ENCODE measurements at regions not wholly inside any gene's neighbourhood (a gene's known extent, or its start where the extent isn't known, plus 50 kb on each side); places are given as distances from the start of the nearest gene placed in this dataset.
A peak's percentile ranks its signal among the peaks of the same experiment; 100 is the strongest.

DNA sequence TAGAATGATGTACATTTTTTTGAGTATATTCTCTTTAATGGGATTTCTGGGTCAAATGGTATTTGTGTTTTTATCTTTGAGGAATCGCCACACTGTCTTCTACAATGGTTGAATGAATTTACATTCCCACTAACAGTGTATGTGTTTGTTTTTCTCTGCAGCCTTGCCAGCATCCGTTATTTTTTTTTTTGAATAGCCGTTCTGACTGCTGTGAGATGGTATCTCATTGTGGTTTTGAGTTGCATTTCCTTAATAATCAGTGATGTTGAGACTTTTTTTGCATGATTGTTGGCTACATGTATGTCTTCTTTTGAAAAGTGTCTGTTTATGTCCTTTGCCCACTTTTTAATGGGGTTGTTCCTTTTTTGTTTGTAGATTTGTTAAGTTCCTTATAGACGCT lies 172.7 kb upstream of the CDH8 start:
- no peak for TF ChIP-seq POLR2A (IDR thresholded peaks at IDR 0.05)
- no peak for TF ChIP-seq EP300 (IDR thresholded peaks at IDR 0.05)
- TF ChIP-seq POLR2AphosphoS5 (IDR thresholded peaks at IDR 0.05): no peak
- TF ChIP-seq CTCF (IDR thresholded peaks at IDR 0.05): no peak
- Histone ChIP-seq H3K27ac (no peak overlapping the region), H3K4me1 (no peaks in the 10 kb centered on the region), H3K27me3 (no peaks in the 10 kb centered on the region), H3K9me3 (no peaks in the 10 kb centered on the region), H3K36me3 (no peaks in the 10 kb centered on the region), H3K4me3 (no peak overlapping the region)
- DNase-seq: no peak
- WGBS, 2 donors: 53 to 66% methylated on average over 4 of the region's 4 CpGs
- intact Hi-C loops (cut with DNase I): no loop called here

DNA sequence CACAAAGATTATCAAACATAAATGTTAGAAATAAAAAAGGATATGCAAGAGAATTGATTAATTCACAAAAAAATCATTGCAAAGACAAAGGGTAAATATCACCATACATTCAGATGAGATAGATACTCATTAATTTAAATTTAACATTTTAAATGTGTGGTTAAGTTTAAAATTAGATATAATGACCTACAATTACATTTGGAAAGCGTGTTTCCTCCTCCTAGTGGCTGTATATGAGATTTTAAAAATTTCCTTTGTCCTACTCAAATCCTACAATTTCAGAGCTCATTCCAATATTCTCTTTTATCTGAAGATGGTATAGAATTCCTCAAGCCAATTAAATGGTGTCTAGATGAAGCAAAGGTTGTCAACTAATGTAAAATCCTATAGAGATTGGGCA lies 169.2 kb upstream of the CDH8 start:
- Histone ChIP-seq H3K4me1 (no peaks in the 10 kb centered on the region), H3K9me3 (no peaks in the 10 kb centered on the region), H3K36me3 (no peaks in the 10 kb centered on the region), H3K27ac (no peak overlapping the region), H3K4me3 (no peak overlapping the region), H3K27me3 (no peaks in the 10 kb centered on the region)
- WGBS, 2 donors: 39 to 63% methylated on average over 1 of the region's 1 CpG
- no peak for DNase-seq
- no peak for TF ChIP-seq POLR2AphosphoS5 (IDR thresholded peaks at IDR 0.05)
- no peak for TF ChIP-seq EP300 (IDR thresholded peaks at IDR 0.05)
- no peak for TF ChIP-seq POLR2A (IDR thresholded peaks at IDR 0.05)
- no peak for TF ChIP-seq CTCF (IDR thresholded peaks at IDR 0.05)
- intact Hi-C loops (cut with DNase I): no loop called here

DNA sequence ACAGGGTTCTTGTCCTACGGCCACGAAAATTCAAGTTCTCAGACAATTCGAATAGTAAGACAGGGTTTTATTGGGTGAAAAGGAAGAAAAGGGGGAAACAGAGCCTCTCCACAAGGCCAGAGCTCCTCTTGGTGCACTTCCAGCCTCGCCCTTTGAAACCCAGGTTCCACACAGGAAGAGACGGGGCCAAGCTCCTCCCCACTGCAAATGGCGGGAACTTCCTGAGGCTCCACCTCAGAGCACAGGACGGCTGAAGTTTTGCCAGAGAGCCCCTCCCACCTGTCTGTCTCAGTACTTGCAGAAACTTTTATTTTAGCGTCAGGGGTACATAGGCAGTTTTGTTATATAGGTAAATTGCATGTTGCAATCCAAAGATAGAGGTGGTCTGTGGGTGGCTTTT lies 165.7 kb upstream of the CDH8 start:
- TF ChIP-seq POLR2A (IDR thresholded peaks at IDR 0.05): no peak
- no peak for TF ChIP-seq EP300 (IDR thresholded peaks at IDR 0.05)
- no peak for TF ChIP-seq POLR2AphosphoS5 (IDR thresholded peaks at IDR 0.05)
- H3K27ac ChIP-seq: no peak overlapping the region
- no peak overlapping the region for H3K4me3 ChIP-seq
- H3K9me3 ChIP-seq: no peaks in the 10 kb centered on the region
- intact Hi-C loops (cut with DNase I): no loop called here
- no peaks in the 10 kb centered on the region for H3K36me3 ChIP-seq
- 73 to 74% methylated on average over 8 of the region's 8 CpGs for WGBS, 2 donors
- H3K4me1 ChIP-seq: no peaks in the 10 kb centered on the region
- H3K27me3 ChIP-seq: no peaks in the 10 kb centered on the region
- no peak for DNase-seq

GRCh38 chr16:62194828-62195227 lies 158.6 kb upstream of the CDH8 start:
- Histone ChIP-seq H3K36me3 (no peaks in the 10 kb centered on the region), H3K27ac (no peak overlapping the region), H3K4me1 (no peaks in the 10 kb centered on the region), H3K4me3 (no peak overlapping the region), H3K9me3 (no peaks in the 10 kb centered on the region), H3K27me3 (no peaks in the 10 kb centered on the region)
- intact Hi-C loops (cut with DNase I): no loop called here
- TF ChIP-seq EP300 (IDR thresholded peaks at IDR 0.05) (no peak), POLR2A (IDR thresholded peaks at IDR 0.05) (no peak), CTCF (IDR thresholded peaks at IDR 0.05) (no peak), POLR2AphosphoS5 (IDR thresholded peaks at IDR 0.05) (no peak)
- no peak for DNase-seq
- WGBS, 2 donors: 50 to 54% methylated on average over 3 of the region's 3 CpGs

- Histone ChIP-seq H3K4me3 (no peak overlapping the region), H3K4me1 (no peaks in the 10 kb centered on the region), H3K36me3 (no peaks in the 10 kb centered on the region), H3K9me3 (no peaks in the 10 kb centered on the region), H3K27ac (no peak overlapping the region), H3K27me3 (no peaks in the 10 kb centered on the region)
- intact Hi-C loops (cut with DNase I): no loop called here
- TF ChIP-seq POLR2A (IDR thresholded peaks at IDR 0.05): no peak
- no peak for TF ChIP-seq POLR2AphosphoS5 (IDR thresholded peaks at IDR 0.05)
- peak in 2 of 4 experiments; percentile 20 to 47 for TF ChIP-seq CTCF (IDR thresholded peaks at IDR 0.05)
- TF ChIP-seq EP300 (IDR thresholded peaks at IDR 0.05): no peak
- DNase-seq: no peak
- WGBS, 2 donors: 34 to 51% methylated on average over 2 of the region's 2 CpGs
These were observed 154.2 kb upstream of the CDH8 start for GRCh38 chr16:62190426-62190825.
